Trophoblast cell (in vitro differentiated cells and primary cell): ENCODE measurements at regions not wholly inside any gene's neighbourhood (a gene's known extent, or its start where the extent isn't known, plus 50 kb on each side); places are given as distances from the start of the nearest gene placed in this dataset.

Source experiments
- DNase-seq, 2 donors: peaks; one replicate each; pipeline ENCODE4 v3.0.0-alpha.2; 2016
- H2AFZ ChIP-seq: 2 replicates; pipeline ENCODE4 v1.6.1; 2013; ENCODE audit warnings: low read length, moderate library complexity, mild to moderate bottlenecking; ENCODE audit not compliant: insufficient read depth, poor library complexity
- H2AK5ac ChIP-seq: 2 replicates; pipeline ENCODE4 v1.6.1; 2013; ENCODE audit warnings: mild to moderate bottlenecking, low read length
- H2BK120ac ChIP-seq: 2 replicates; pipeline ENCODE4 v1.6.1; 2013; ENCODE audit warnings: low read length, mild to moderate bottlenecking, moderate library complexity; ENCODE audit not compliant: insufficient read depth, poor library complexity
- H2BK12ac ChIP-seq: 2 replicates; pipeline ENCODE4 v1.6.1; 2013; ENCODE audit warnings: mild to moderate bottlenecking, low read length, moderate library complexity
- H2BK5ac ChIP-seq: 2 replicates; pipeline ENCODE4 v1.6.1; 2013; ENCODE audit warnings: low read length, low read depth, moderate library complexity, mild to moderate bottlenecking; ENCODE audit not compliant: poor library complexity
- H3K14ac ChIP-seq: 2 replicates; pipeline ENCODE4 v1.6.1; 2013; ENCODE audit warnings: mild to moderate bottlenecking, low read length
- H3K18ac ChIP-seq: 2 replicates; pipeline ENCODE4 v1.6.1; 2013; ENCODE audit warnings: mild to moderate bottlenecking, low read length
- H3K23ac ChIP-seq: 2 replicates; pipeline ENCODE4 v1.6.1; 2013; ENCODE audit warnings: low read length
- H3K27ac ChIP-seq: 2 replicates; pipeline ENCODE4 v1.5.1; 2013; ENCODE audit warnings: low read depth, mild to moderate bottlenecking, inconsistent platforms, low read length, moderate library complexity
- H3K27me3 ChIP-seq: 2 replicates; pipeline ENCODE4 v1.6.1; 2013; ENCODE audit warnings: inconsistent platforms, mild to moderate bottlenecking, low read length, moderate library complexity; ENCODE audit not compliant: insufficient read depth
- H3K36me3 ChIP-seq, 2 experiments: 1 replicate in 1 of 2; 2 replicates in 1 of 2; pipeline ENCODE4 v1.6.1; 2013; ENCODE audit warnings: low read length in 2 of 2, mild to moderate bottlenecking in 2 of 2, moderate library complexity in 1 of 2; ENCODE audit not compliant: insufficient read depth in 2 of 2, control insufficient read depth in 1 of 2
- H3K4ac ChIP-seq: 2 replicates; pipeline ENCODE4 v1.6.1; 2013; ENCODE audit warnings: low read depth, mild to moderate bottlenecking, low read length, moderate library complexity
- H3K4me1 ChIP-seq, 2 experiments: 1 replicate in 1 of 2; 2 replicates in 1 of 2; pipeline ENCODE4 v1.6.1; 2013; ENCODE audit warnings: low read length in 2 of 2, mild to moderate bottlenecking in 2 of 2, moderate library complexity in 1 of 2; ENCODE audit not compliant: insufficient read depth in 2 of 2, control insufficient read depth in 1 of 2
- H3K4me2 ChIP-seq: 2 replicates; pipeline ENCODE4 v1.6.1; 2013; ENCODE audit warnings: inconsistent platforms, mild to moderate bottlenecking, low read length, moderate library complexity
- H3K4me3 ChIP-seq: 2 replicates; pipeline ENCODE4 v1.5.1; 2013; ENCODE audit warnings: mild to moderate bottlenecking, low read depth, low read length, inconsistent platforms
- H3K79me1 ChIP-seq: one replicate; pipeline ENCODE4 v1.6.1; 2013; ENCODE audit warnings: low read length
- H3K79me2 ChIP-seq: 2 replicates; pipeline ENCODE4 v1.6.1; 2013; ENCODE audit warnings: low read length, mild to moderate bottlenecking; ENCODE audit not compliant: control insufficient read depth, insufficient read depth, poor library complexity
- H3K9ac ChIP-seq: 2 replicates; pipeline ENCODE4 v1.6.1; 2013; ENCODE audit warnings: mild to moderate bottlenecking, low read length
- H3K9me3 ChIP-seq: 2 replicates; pipeline ENCODE4 v1.6.1; 2013; ENCODE audit warnings: low read depth, mild to moderate bottlenecking, control low read depth, inconsistent platforms, low read length; ENCODE audit not compliant: insufficient read depth
- H4K12ac ChIP-seq: 2 replicates; pipeline ENCODE4 v1.6.1; 2013; ENCODE audit warnings: low read depth, mild to moderate bottlenecking, low read length, moderate library complexity
- H4K8ac ChIP-seq: 2 replicates; pipeline ENCODE4 v1.6.1; 2013; ENCODE audit warnings: low read depth, mild to moderate bottlenecking, low read length, moderate library complexity
- H4K91ac ChIP-seq: one replicate; pipeline ENCODE4 v1.6.1; 2013; ENCODE audit warnings: low read depth, mild to moderate bottlenecking, low read length, moderate library complexity
- whole genome bisulfite sequencing: extraction: QIAGEN DNeasy Blood & Tissue Kit; methylation state at CpG from one replicate; pipeline ENCODE4 v1.1.7; 2013; ENCODE audit warnings: missing lambda C conversion rate; ENCODE audit not compliant: insufficient read length, insufficient coverage; ENCODE audit errors: extremely low coverage; 5-methylcytosine and 5-hydroxymethylcytosine counted together

DNA sequence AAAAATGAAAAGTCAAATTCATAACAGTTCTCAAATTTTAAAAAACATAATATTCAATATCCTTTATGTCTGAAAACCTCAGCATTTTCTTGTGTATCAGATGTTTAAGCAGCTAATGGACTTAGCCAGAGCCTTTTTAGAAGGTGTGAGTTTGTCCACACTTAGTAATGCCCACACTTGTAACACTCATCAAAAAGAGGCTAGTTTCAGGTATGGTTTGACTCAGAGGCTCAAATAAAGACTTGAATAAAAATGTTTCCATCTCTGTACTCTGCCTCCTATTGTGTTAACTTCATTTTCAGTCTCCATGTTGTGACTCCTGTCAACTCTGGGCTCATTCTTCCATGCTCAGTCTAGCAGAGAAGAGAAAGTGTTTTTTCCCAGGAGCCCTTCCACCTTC is 311.6 kb downstream of the IRS1 start:
- Histone ChIP-seq H2BK120ac (no peak overlapping the region), H3K23ac (no peak overlapping the region)

DNA sequence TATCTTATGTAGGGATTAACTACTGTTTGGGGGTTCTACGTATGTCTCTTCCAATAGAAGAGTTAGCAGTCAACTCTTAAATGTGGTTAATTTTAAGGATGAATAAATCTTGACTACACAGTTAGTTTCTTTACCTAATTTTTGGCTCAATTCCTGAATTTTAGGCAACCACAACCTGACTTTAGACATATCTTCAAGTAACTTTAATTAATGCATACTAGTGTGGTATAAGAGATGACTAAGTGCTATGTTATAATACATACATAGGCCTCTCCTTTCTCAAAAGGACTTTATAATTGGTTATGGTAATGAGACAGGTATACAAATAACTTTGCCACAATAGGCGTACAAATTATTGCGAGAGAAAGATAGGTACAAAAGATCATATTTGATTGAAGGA is 312.0 kb downstream of the IRS1 start:
- Histone ChIP-seq H2AFZ (no peak overlapping the region), H3K4me2 (no peak overlapping the region), H4K12ac (no peak overlapping the region), H3K4me3 (no peak overlapping the region), H3K79me1 (peaks cover 6% of the 10 kb centered on the region), H3K9ac (no peak overlapping the region), H3K4ac (no peak overlapping the region), H3K9me3 (no peaks in the 10 kb centered on the region), H3K27me3 (no peaks in the 10 kb centered on the region), H3K14ac (no peak overlapping the region), H3K36me3 (peaks cover 0 to 1% of the 10 kb centered on the region in 2 experiments), H3K23ac (no peak overlapping the region), H4K91ac (no peak overlapping the region), H3K4me1 (peaks cover 3 to 10% of the 10 kb centered on the region in 2 experiments), H3K27ac (no peak overlapping the region), H2AK5ac (no peak overlapping the region), H2BK120ac (no peak overlapping the region), H4K8ac (no peak overlapping the region), H2BK5ac (no peak overlapping the region), H3K79me2 (peaks cover 2% of the 10 kb centered on the region), H2BK12ac (no peak overlapping the region), H3K18ac (no peak overlapping the region)
- no CpG with 5 or more reads among the region's 3 CpGs for WGBS
- no peak for DNase-seq

More for the DNA sequence above, 311.6 kb downstream of the IRS1 start:
- Histone ChIP-seq H4K8ac (no peak overlapping the region), H3K14ac (no peak overlapping the region), H2BK5ac (no peak overlapping the region), H3K18ac (no peak overlapping the region), H3K4me3 (no peak overlapping the region), H2AFZ (no peak overlapping the region), H4K12ac (no peak overlapping the region), H3K4me2 (no peak overlapping the region), H3K27me3 (no peaks in the 10 kb centered on the region), H3K79me1 (peaks cover 6% of the 10 kb centered on the region), H2BK12ac (no peak overlapping the region), H3K4me1 (peaks cover 3 to 9% of the 10 kb centered on the region in 2 experiments), H3K36me3 (peaks cover 0 to 1% of the 10 kb centered on the region in 2 experiments), H3K4ac (no peak overlapping the region), H4K91ac (no peak overlapping the region), H3K27ac (no peak overlapping the region), H3K9ac (no peak overlapping the region), H3K9me3 (no peaks in the 10 kb centered on the region), H2AK5ac (no peak overlapping the region), H3K79me2 (peaks cover 2% of the 10 kb centered on the region)
- DNase-seq, result no peak

- WGBS, result no CpG with 5 or more reads among the region's 6 CpGs
- H3K36me3 ChIP-seq, result no peaks in the 10 kb centered on the region
- peaks cover 10% of the 10 kb centered on the region for H3K79me1 ChIP-seq
Measured at GRCh38 chr2:226483745-226484619, 315.6 kb downstream of the IRS1 start.

GRCh38 chr2:226483143-226483542 is 316.5 kb downstream of the IRS1 start:
- H3K4me1 ChIP-seq, result peaks cover 9 to 12% of the 10 kb centered on the region in 2 experiments
- peaks cover 4% of the 10 kb centered on the region for H3K79me2 ChIP-seq
- WGBS, result no CpG with 5 or more reads among the region's 5 CpGs
- H2BK5ac ChIP-seq, result peak overlapping the region; percentile 96
- no peaks in the 10 kb centered on the region for H3K27me3 ChIP-seq
- H3K27ac ChIP-seq, result peak overlapping the region; percentile 79
- peak overlapping the region; percentile 82 for H3K18ac ChIP-seq
- H2AFZ ChIP-seq, result peak overlapping the region; percentile 87
- H3K79me1 ChIP-seq, result peaks cover 14% of the 10 kb centered on the region
- H3K23ac ChIP-seq, result no peak overlapping the region
- no peaks in the 10 kb centered on the region for H3K36me3 ChIP-seq
- DNase-seq, result peak in 1 of 2 donors; percentile 48
- H3K4me2 ChIP-seq, result no peak overlapping the region
- peak overlapping the region; percentile 98 for H2BK12ac ChIP-seq
- peak overlapping the region; percentile 79 for H4K8ac ChIP-seq
- peak overlapping the region; percentile 98 for H3K14ac ChIP-seq
- H3K4ac ChIP-seq, result peak overlapping the region; percentile 62
- H3K4me3 ChIP-seq, result no peak overlapping the region
- H4K91ac ChIP-seq, result peak overlapping the region; percentile 89
- no peaks in the 10 kb centered on the region for H3K9me3 ChIP-seq
- no peak overlapping the region for H4K12ac ChIP-seq
- peak overlapping the region; percentile 93 for H2AK5ac ChIP-seq
- peak overlapping the region; percentile 96 for H2BK120ac ChIP-seq
- peak overlapping the region; percentile 41 for H3K9ac ChIP-seq

More at GRCh38 chr2:226483745-226484619, 315.6 kb downstream of the IRS1 start:
- H3K27ac ChIP-seq, result peak overlapping the region; percentile 84
- H3K9ac ChIP-seq, result no peak overlapping the region
- H3K9me3 ChIP-seq, result no peaks in the 10 kb centered on the region
- no peak overlapping the region for H3K18ac ChIP-seq
- no peak overlapping the region for H3K23ac ChIP-seq
- H3K4me2 ChIP-seq, result peak overlapping the region; percentile 50
- H4K8ac ChIP-seq, result no peak overlapping the region
- no peaks in the 10 kb centered on the region for H3K27me3 ChIP-seq
- no peak overlapping the region for H2BK12ac ChIP-seq
- peaks cover 3 to 10% of the 10 kb centered on the region in 2 experiments for H3K4me1 ChIP-seq
- no peak overlapping the region for H3K4ac ChIP-seq
- H2AK5ac ChIP-seq, result no peak overlapping the region
- H4K91ac ChIP-seq, result peak overlapping the region; percentile 38
- peak overlapping the region; percentile 29 for H2BK120ac ChIP-seq
- H3K79me2 ChIP-seq, result peaks cover 2% of the 10 kb centered on the region
- no peak overlapping the region for H2AFZ ChIP-seq
- no peak overlapping the region for H3K4me3 ChIP-seq
- H4K12ac ChIP-seq, result no peak overlapping the region
- H2BK5ac ChIP-seq, result peak overlapping the region; percentile 32
- no peak for DNase-seq
- H3K14ac ChIP-seq, result no peak overlapping the region
